ENCODE measurements at regions not wholly inside any gene's neighbourhood (a gene's known extent, or its start where the extent isn't known, plus 50 kb on each side); places are given as distances from the start of the nearest gene placed in this dataset.

DNA sequence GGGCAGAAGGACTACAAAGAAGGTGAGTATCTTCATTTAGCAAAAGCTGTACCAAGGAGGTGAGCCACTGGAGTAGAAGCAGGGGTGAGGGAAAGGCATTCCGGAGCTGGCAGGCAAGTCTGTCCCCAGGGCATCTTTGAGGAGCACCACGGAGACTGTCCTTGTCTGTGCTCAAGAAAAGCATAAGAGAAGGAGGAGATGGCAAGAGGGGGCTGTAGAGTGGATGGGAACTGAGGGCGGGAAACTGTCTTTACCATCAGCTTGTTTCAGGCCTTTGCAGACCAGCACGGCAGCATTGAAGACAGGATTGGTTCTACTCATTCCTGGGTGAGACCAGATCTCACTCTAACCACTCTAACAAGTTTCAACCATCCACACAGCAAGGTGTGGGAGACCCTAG lies 355.8 kb downstream of the AJAP1 start:
- no peak overlapping the region for H3K27ac ChIP-seq (ENCODE audit: low read depth, low read length)
- 78 to 91% (median 79%) methylated on average over 4 of the region's 4 CpGs for WGBS, 3 donors

DNA sequence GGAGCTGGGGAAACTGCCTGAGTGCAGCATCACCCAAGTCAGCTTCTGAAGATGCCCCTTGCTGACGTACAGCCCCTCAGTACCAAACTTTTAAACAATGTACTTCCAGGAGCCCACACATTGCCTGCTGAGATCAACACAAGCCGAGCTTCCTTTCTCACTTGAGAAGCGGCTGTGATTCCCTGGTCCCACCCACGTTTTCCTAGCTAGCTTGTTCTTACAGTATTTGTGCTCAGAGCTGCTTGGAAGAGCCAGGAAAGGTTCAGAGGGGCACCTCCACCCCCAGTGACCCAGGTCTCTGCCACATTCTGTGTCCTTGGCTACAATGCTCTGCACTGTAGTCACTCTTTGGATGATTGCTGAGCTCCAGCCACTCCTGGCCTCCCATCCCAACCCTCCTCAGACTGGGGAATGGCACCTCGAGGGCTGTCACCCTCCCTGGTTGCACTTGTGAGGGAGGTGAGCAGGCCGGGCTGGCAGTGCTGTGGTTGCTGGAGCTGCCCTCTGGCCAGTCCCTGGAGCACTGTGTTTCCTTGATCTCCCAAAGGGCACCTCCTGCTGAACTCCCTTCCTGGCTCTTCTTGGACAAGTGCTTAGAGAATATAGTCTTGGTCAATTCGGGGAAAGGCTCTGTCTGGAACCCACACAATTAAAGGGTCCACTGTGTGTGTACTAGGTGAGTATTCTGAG lies 355.1 kb downstream of the AJAP1 start:
- H3K27ac ChIP-seq (ENCODE audit: low read depth, low read length) = no peak overlapping the region
- 44 to 59% (median 56%) methylated on average over 7 of the region's 7 CpGs for WGBS, 3 donors

DNA sequence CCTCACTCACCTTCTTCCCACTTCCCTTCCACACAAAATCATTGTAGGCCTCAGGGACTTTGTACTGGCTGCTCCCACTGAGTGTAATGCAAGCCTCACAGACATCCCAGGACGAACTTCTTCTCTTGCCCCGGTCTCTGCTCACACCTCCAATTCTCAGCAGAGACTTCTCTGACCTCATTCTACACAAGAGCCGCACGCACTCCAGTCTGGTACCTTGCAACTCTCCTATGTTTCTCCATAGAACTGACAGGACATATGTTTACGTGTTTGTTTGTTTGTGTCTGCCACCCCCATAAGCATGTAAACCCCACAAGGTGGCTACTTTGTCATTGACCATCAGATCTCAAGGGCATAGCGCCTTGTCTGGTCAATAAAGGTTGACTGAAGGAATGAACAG lies 350.8 kb downstream of the AJAP1 start:
- 74 to 75% (median 75%) methylated on average over 6 of the region's 6 CpGs for WGBS, 3 donors

DNA sequence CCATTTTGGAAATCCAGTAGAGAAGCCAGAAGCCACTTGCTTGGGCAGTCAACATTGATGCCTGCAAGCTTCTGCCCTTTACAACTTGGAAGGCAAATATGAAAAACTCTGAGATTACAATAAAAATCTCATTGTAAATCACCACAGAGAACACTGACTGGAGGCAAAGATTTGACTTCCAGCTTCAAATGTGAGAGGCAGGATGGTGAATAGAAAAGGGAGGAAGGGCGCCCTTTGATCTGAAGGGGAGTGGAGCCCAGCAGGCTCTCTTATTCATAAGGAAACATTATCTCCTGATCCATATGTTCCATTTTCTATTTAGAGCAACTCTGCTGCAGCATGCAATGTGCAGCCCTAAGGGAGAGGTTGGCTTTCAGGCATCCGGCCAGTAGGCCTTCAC lies 348.3 kb downstream of the AJAP1 start:
- H3K27ac ChIP-seq (ENCODE audit: low read depth, low read length) = no peak overlapping the region
- WGBS, 3 donors = 75 to 83% (median 80%) methylated on average over 2 of the region's 2 CpGs

More for the DNA sequence above, 350.8 kb downstream of the AJAP1 start:
- H3K27ac ChIP-seq (ENCODE audit: low read depth, low read length) = no peak overlapping the region

DNA sequence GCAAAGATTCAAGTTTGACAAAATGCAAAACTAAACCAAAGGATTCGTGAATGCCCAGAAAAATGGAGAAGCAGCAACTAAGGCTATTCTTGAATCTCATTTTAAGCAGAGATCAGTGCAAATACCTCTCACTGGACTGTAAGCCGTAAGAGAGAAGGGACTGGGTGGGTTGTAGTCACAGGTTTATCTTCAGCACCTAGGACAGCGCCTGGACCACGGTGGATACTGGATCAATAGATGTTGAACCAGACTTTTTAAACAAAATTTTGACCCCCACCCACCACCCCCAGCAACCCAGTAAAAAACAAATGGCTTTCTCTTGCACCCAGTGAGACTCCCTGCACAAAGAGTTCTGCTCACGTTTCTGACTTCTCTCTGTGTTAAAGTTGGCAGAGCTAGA lies 347.1 kb downstream of the AJAP1 start:
- no peak overlapping the region for H3K27ac ChIP-seq (ENCODE audit: low read depth, low read length)
- WGBS, 3 donors = 30 to 52% (median 39%) methylated on average over 5 of the region's 5 CpGs

DNA sequence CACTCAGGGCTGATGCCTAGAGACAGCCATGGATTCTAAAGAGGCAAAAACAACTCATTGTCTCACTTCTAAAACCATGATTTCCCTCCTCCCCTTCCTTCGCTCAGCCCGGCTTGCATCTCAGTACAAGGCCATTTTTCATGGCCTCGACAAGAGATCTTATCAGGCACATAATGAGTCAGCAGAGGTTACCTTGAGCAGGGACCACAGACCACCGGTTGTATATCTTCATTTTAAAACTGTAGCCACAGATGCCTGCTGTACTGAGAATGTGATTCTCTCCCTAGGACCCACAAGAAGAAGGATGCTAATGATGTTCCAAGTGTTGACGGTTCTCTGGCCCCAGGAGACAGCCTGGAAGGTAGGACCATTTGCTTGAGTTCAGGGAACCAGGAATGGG lies 331.9 kb downstream of the AJAP1 start:
- 16 to 37% (median 19%) methylated on average over 5 of the region's 5 CpGs for WGBS, 3 donors
- H3K27ac ChIP-seq (ENCODE audit: low read depth, low read length) = no peak overlapping the region

DNA sequence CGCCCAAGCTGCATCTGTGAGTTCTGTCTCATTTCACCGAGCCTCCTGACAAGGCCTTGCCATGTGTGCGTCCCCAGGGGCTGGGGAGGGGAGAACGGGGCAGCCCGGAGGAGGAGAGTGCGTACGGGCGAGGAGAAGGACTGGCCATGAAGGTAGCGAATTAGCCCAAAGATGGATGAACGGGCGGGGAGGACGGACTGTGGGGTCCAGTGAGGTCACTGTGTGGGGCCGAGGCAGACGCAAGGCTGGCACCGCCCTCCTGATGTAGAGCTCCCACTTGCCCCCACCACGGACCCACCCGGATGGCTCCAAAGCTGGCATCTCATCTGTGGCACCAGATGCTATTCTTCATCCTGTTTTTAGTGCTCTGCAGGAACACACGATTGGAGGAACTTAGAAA lies 330.4 kb downstream of the AJAP1 start:
- 79 to 87% (median 80%) methylated on average over 18 of the region's 18 CpGs for WGBS, 3 donors
- no peak overlapping the region for H3K27ac ChIP-seq (ENCODE audit: low read depth, low read length)

DNA sequence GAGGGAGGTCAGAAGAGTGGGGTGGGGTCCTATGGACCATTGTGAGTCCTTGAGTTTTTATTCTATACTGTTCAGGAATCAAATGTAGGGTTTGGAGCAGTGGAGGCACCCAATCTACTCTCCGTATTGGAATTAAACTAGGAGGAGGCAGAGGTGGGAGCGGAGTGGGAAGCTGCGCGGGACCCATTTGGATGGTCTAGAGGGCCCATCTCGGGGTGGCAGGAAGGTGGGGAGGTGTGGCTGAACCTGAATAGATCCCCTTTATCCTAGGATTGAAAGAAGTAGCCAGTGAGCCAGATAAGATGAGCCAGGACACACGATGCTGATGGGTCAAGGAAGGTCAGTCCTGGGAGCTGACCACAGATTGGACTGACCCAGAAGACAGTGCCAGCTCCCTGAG lies 325.8 kb downstream of the AJAP1 start:
- WGBS, 3 donors = 81 to 87% (median 86%) methylated on average over 6 of the region's 6 CpGs
- no peak overlapping the region for H3K27ac ChIP-seq (ENCODE audit: low read depth, low read length)

DNA sequence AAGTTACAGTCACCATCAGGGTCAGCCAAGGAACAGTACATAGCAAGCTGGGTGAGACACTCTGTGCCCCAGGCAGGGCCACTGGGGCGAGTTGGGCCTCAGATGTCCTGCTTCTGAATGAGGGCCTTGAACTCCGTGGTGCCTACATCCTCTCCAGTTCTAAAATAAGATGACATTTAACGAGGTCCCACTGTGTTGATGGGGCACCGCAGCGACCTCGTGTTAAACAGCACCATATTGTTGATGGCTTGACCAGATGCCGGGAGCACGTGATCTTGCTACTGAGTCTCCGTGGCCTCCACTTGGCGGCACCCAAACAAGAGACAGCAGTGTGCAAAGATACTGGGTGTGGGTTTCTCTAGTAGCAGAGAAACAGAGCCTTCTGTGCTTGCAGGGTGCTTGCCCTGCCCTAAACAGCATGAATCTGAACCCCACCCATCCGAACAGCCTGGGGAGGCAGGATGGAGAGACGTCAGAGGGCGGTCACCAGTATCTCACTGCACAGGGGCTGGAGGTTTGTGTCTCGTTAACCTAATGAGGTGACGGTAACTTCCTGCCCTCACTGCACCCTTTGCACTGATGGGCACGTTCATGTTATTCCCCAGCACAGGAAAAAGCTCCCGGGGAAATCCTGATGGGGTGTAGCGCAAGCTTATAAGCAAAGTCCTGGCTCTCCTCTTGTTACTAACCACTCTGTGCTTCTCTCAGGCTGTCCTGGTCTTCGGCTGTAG lies 324.4 kb downstream of the AJAP1 start:
- WGBS, 3 donors = 60 to 78% (median 69%) methylated on average over 19 of the region's 19 CpGs

DNA sequence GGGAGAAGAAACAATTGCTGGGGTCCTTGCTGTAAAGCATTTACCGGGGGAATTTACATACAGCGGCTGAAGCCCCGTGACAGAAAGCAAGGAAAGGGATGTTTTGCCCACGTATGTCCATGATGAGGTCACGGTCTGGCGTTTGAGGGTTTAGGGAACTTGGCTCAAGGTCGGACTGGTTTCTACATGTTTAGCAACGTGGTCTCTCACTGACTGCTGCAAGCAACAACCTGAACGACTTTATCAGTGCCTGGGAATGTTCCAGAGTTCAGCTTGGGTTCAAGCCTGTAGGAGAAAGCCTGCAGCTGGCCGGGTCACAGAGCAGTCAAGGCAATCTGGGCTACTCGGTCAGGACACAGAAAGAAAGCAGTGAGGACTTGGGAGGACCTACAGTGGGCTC lies 323.3 kb downstream of the AJAP1 start:
- 28 to 51% (median 47%) methylated on average over 10 of the region's 11 CpGs for WGBS, 3 donors
- H3K27ac ChIP-seq (ENCODE audit: low read depth, low read length) = no peak overlapping the region

More for the DNA sequence above, 324.4 kb downstream of the AJAP1 start:
- H3K27ac ChIP-seq (ENCODE audit: low read depth, low read length) = no peak overlapping the region

DNA sequence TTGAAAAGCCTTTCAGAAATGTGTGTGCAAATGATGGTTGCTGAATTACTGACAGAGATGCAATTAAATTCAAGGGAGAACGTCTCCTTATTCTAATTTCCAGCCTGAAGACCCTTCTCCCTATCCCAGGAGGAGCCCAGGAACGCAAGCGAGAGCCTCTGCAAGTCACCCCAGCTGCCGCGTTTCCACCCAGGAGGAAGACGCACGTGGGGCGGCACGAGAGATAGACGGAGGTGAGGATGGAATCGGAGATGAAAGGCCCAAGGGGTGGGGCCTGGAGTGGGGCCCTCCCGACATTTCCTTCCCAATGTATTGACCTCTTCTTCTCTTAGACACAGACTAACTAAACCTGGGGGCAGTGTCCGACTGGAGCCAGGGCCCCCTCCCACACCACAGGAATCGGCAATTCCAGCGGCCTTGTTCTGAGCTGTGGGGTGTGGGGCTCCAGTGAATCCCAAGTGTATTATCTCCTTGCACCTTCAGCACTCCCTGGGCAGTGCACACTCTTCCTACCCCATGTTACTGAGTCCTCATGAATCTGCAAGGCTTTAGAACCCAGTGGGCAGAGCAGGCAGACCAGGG lies 322.5 kb downstream of the AJAP1 start:
- no peak overlapping the region for H3K27ac ChIP-seq (ENCODE audit: low read depth, low read length)
- 85 to 87% (median 85%) methylated on average over 15 of the region's 15 CpGs for WGBS, 3 donors

DNA sequence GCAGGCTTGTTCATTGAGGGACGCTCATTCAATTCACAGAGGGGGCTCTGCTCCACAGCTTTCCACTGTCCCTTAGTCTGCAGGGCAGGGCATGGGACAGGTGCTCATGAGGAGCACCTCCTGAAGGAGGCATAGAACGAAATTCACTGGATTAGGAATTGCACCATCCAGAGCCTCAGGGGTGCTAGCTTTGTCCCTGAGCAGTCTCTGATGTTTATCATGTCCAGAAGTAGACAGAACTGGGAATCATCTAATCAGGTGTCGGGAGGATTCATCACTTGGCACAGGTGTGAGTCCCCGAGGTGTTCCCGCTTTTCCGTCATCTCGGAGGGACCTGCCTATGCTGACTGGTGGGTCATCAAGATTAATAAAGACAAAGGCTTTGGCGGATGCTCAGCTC lies 321.4 kb downstream of the AJAP1 start:
- H3K27ac ChIP-seq (ENCODE audit: low read depth, low read length) = no peak overlapping the region
- 82 to 88% (median 82%) methylated on average over 8 of the region's 8 CpGs for WGBS, 3 donors

DNA sequence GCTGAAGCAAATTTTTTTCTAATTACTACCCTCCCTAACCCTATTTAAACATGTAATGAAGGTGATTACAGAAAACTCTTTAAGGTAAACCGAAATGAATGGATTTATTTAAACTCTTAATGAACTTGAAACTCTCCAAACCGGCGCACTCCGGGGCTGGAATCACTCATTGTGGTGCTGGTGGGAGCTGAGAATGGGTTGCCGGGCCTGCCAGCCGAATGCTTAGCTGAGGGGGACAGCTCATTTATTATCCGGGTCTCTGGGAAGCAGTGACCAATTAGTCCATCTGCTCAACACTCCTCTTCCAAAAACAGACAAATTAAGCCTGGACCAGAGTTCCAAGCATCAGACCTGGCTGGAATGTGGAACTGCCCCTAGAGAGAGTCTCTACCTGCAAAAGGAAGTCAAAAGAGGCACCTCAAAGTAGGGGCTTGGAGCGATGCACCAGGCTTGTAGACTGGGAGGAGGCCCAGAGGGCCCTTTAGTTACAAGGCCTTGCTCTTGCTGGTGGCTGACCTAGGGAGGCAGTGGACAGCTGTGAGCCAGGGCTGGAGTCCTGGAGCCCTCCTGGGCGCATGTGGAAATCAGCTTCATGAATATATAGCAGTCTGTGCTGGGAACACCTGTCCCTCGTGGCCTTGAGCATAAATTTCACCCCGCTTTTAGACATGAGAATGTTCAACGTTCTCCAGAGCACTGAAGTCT lies 320.7 kb downstream of the AJAP1 start:
- 83 to 86% (median 83%) methylated on average over 12 of the region's 12 CpGs for WGBS, 3 donors
- no peak overlapping the region for H3K27ac ChIP-seq (ENCODE audit: low read depth, low read length)

DNA sequence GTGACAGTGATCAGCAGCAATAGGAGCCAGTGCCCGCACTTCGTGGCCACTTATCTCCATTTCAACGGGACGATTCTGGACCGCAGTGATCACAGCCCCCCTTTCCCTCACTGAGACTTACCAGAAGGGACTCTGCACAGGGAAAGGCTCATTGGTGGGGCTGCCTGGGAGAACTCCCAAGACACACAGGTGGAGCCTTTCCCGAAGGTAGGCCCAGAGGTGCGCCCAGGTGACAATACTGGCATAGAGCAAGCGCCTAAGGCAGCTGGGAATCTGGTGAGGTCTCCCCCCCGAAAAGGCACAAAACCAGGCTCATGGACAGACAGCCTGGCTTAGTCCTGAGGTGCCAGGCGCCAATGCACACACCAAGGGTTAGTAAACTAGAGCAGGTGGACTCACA lies 318.9 kb downstream of the AJAP1 start:
- 74 to 92% (median 91%) methylated on average over 10 of the region's 10 CpGs for WGBS, 3 donors
- H3K27ac ChIP-seq (ENCODE audit: low read depth, low read length) = no peak overlapping the region

DNA sequence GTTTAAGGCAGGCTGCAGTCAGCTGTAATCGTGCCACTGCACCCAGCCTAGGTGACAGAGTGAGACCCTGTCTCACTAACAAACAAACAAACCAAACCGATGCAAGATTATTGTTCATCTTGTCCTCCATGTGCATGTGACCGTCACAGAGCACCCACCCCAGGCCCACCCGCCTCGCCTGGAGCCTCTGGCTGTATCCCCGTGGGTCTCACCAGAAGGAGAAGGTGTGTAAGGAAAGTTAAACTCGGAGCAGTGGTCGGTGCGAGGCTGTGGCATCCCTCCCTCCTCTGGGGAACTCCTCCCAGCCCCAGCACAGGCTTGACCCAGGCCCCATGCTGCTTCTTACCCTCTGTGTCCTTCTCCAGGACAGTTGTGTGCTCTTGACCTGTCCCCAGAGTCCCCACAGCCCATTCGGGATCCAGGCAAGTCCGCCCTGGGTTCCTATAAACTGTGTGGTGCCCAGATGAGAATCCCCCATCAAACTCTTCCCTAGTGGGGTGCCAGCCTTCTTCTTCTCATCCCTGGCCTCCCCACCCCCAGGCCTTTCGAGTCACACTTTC lies 318.4 kb downstream of the AJAP1 start:
- H3K27ac ChIP-seq (ENCODE audit: low read depth, low read length) = no peak overlapping the region
- 84 to 88% (median 85%) methylated on average over 12 of the region's 12 CpGs for WGBS, 3 donors

DNA sequence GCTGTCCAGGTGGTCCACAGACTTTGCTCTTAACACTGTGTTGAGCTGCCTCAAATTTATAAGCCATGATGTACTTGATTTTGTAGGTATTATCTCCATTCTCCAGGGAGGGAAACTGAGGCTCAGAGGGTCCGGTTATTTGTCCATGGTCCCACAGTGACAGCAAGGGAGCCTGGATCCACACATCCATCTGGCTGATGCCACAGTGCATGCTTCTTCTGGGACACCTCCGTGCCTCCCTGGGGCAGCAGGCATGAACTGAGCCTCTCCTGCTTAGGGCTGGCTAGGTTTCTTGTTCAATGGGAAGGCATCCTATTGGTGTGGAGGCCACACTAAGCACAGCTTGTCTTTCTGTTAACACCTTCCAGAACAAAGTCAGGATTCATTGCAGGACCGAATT lies 317.3 kb downstream of the AJAP1 start:
- no peak overlapping the region for H3K27ac ChIP-seq (ENCODE audit: low read depth, low read length)
- WGBS, 3 donors = 88 to 90% (median 89%) methylated on average over 3 of the region's 3 CpGs

DNA sequence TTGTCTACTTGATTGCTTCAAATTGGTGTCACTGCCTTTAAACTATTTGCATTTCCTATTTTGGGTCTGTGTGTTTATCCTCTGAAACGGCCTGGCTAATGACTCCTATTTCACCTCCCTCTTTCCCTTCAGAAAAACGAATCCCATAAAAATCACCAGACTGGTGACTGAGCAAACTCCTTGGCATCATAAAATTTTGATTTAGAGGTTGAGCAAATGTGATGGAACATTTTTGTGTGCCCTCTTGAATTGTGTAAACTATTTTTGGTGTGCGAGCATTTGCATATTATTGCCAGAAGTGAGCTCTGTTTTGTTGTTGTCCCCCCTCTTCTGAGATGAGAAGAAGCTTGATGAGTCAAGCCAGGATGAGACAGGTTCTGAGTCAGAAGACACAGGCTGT lies 316.1 kb downstream of the AJAP1 start:
- no peak overlapping the region for H3K27ac ChIP-seq (ENCODE audit: low read depth, low read length)

DNA sequence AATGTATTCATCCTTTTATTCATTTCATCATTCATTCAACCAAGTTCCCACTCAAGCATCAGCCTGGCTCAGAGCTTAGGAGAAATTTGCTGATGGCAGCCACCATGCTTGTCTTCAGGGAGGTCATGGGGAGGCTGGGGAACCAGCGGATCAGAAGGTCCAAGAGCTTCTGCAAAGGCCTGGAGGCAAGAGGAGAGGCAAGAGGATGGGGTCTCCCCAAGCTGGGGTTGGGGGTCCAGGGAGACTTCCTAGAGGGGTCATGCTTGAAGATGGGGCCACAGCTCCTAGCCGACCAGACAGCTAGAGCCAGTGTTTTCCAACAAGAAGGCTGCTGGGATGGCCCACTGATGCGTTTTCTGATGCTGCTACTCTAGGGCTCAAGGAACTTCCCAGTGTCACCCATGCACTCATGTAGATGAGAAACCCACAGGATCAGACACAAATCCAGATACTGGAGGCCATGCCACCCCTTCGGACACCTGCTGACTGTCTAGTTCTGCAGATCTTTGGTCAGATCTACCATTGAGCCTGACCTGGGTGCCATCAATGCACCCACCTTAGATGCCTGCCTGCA lies 315.2 kb downstream of the AJAP1 start:
- 90 to 93% (median 91%) methylated on average over 4 of the region's 4 CpGs for WGBS, 3 donors
- H3K27ac ChIP-seq (ENCODE audit: low read depth, low read length) = no peak overlapping the region

More for the DNA sequence above, 316.1 kb downstream of the AJAP1 start:
- 49 to 65% (median 56%) methylated on average over 3 of the region's 3 CpGs for WGBS, 3 donors
